HCT116 (cell line): ENCODE measurements at regions not wholly inside any gene's neighbourhood (a gene's known extent, or its start where the extent isn't known, plus 50 kb on each side); places are given as distances from the start of the nearest gene placed in this dataset.

Experiments
- ATAC-seq: fragments of 200-7000 bp; cut with Tn5 transposase; 2 replicates; pipeline ENCODE4 v1.9.1; 2020; ENCODE audit warnings: mild to moderate bottlenecking, moderate library complexity
- BruUV-seq: library from RNA; stranded (reverse); fragments of 400-500 nt; replicated peaks from 2 replicates; lab custom pipeline; 2021; lab: Mats Ljungman, UMichigan
- CTCF ChIA-PET: fragments of 300-600 bp; sonication (Branson Sonifier 250); formaldehyde crosslinking; loops from one replicate; lab custom pipeline; 2021; ENCODE audit warnings: antibody characterized with exemption; lab: Charles Lee
- POLR2A ChIA-PET: fragments of 300-600, 350-600 bp; sonication (Branson Sonifier 250); formaldehyde crosslinking; loops from one replicate; lab custom pipeline; 2021; ENCODE audit warnings: antibody characterized with exemption; lab: Charles Lee
- RAD21 ChIA-PET, 2 experiments: fragments of 300-600 bp; sonication (Branson Sonifier 250); formaldehyde crosslinking; loops; one replicate each; lab custom pipeline; 2023; ENCODE audit warnings: low total read pairs in 2 of 2; ENCODE audit not compliant: uncharacterized antibody in 2 of 2, unreplicated experiment in 2 of 2, low non-redundant PET in 1 of 2; lab: Charles Lee
- DNase-seq: peaks from one replicate; pipeline ENCODE4 v3.0.0-alpha.2; 2010; ENCODE audit warnings: low read depth, low spot score
- H2AFZ ChIP-seq: fragments of 200-600 bp; shearing (Covaris generic), sonication (generic); 2 replicates; pipeline ENCODE4 v1.6.1; 2017; ENCODE audit warnings: low read depth, mixed run types, mixed read lengths, antibody characterized with exemption, low read length; ENCODE audit not compliant: poor library complexity, severe bottlenecking
- H3K27ac ChIP-seq: 2 replicates; pipeline ENCODE4 v1.5.1; 2012; ENCODE audit warnings: low read depth, low read length
- H3K27me3 ChIP-seq: fragments of 200-600 bp; sonication (generic); 2 replicates; pipeline ENCODE4 v1.6.1; 2016; ENCODE audit warnings: mixed run types, low read length, mixed read lengths; ENCODE audit not compliant: insufficient read depth
- H3K36me3 ChIP-seq, 2 experiments: fragments of 200-500 bp in 1 of 2; fragments of 200-600 bp in 1 of 2; sonication (Bioruptor generic) in 1 of 2; sonication (generic) in 1 of 2; 2 replicates each; pipeline versions ENCODE4 v1.5.1 to v1.6.1; 2014 to 2016; ENCODE audit warnings: low read length in 2 of 2, inconsistent platforms in 1 of 2, mixed read lengths in 1 of 2, mixed run types in 1 of 2; ENCODE audit not compliant: insufficient read depth in 2 of 2, control insufficient read depth in 1 of 2
- H3K4me1 ChIP-seq, 2 experiments: fragments of 200-600 bp in 1 of 2; sonication (generic) in 1 of 2; 2 replicates each; pipeline versions ENCODE4 v1.5.1 to v1.6.1; 2012 to 2017; ENCODE audit warnings: low read length in 2 of 2, inconsistent platforms in 1 of 2, mild to moderate bottlenecking in 1 of 2, mixed read lengths in 1 of 2, mixed run types in 1 of 2, moderate library complexity in 1 of 2; ENCODE audit not compliant: insufficient read depth in 2 of 2, control insufficient read depth in 1 of 2
- H3K4me2 ChIP-seq: fragments of 200-600 bp; sonication (generic); 2 replicates; pipeline ENCODE4 v1.6.1; 2017; ENCODE audit warnings: mixed run types, low read length, mixed read lengths
- H3K4me3 ChIP-seq, 2 experiments: fragments of 200-600 bp in 1 of 2; sonication (generic) in 1 of 2; replicated peaks in 1 of 2; 2 replicates each; pipeline ENCODE4 v1.5.1; 2011 to 2016; ENCODE audit warnings: low read length in 2 of 2, control low read depth in 1 of 2, low read depth in 1 of 2, mild to moderate bottlenecking in 1 of 2, mixed read lengths in 1 of 2, mixed run types in 1 of 2
- H3K79me2 ChIP-seq: fragments of 200-600 bp; sonication (generic); 2 replicates; pipeline ENCODE4 v1.6.1; 2017; ENCODE audit warnings: mild to moderate bottlenecking, mixed run types, low read length, moderate library complexity, mixed read lengths; ENCODE audit not compliant: insufficient read depth
- H3K9ac ChIP-seq: fragments of 200-600 bp; sonication (generic); 2 replicates; pipeline ENCODE4 v1.6.1; 2016; ENCODE audit warnings: low read length, mixed read lengths
- H3K9me2 ChIP-seq: fragments of 200-600 bp; sonication (generic), shearing (Covaris generic); 2 replicates; pipeline ENCODE4 v1.6.1; 2017; ENCODE audit warnings: mixed run types, mild to moderate bottlenecking, moderate library complexity; ENCODE audit not compliant: insufficient read depth
- H3K9me3 ChIP-seq, 2 experiments: fragments of 200-500 bp in 1 of 2; fragments of 200-600 bp in 1 of 2; sonication (Bioruptor generic) in 1 of 2; sonication (generic) in 1 of 2; 2 replicates each; pipeline ENCODE4 v1.6.1; 2014 to 2017; ENCODE audit warnings: low read length in 2 of 2, mixed read lengths in 2 of 2, inconsistent platforms in 1 of 2, low read depth in 1 of 2, mild to moderate bottlenecking in 1 of 2, mixed run types in 1 of 2, moderate library complexity in 1 of 2; ENCODE audit not compliant: control insufficient read depth in 1 of 2, insufficient read depth in 1 of 2
- H4K20me1 ChIP-seq: fragments of 200-600 bp; sonication (generic), shearing (Covaris generic); 2 replicates; pipeline ENCODE4 v1.6.1; 2017; ENCODE audit warnings: mixed run types, mild to moderate bottlenecking, moderate library complexity; ENCODE audit not compliant: insufficient read depth
- ATF3 ChIP-seq: IDR thresholded peaks from 2 replicates; pipeline ENCODE4 v1.6.1; 2012
- CBX3 ChIP-seq: IDR thresholded peaks from 2 replicates; pipeline ENCODE4 v1.6.1; 2012; ENCODE audit warnings: low read depth
- ELF1 ChIP-seq: IDR thresholded peaks from 2 replicates; pipeline ENCODE4 v1.6.1; 2012; ENCODE audit warnings: low read depth, borderline replicate concordance
- EZH2 ChIP-seq: fragments of 200-600 bp; sonication (generic); IDR thresholded peaks from 2 replicates; pipeline ENCODE4 v1.6.1; 2017; ENCODE audit warnings: antibody characterized with exemption, mixed run types
- EZH2phosphoT487 ChIP-seq: fragments of 200-600 bp; IDR thresholded peaks from 2 replicates; pipeline ENCODE4 v1.6.1; 2018; ENCODE audit warnings: antibody characterized with exemption, borderline replicate concordance
- JUND ChIP-seq: IDR thresholded peaks from 2 replicates; pipeline ENCODE4 v1.6.1; 2012
- MAX ChIP-seq: IDR thresholded peaks from 2 replicates; pipeline ENCODE4 v1.6.1; 2012
- RAD21 ChIP-seq: IDR thresholded peaks from 2 replicates; pipeline ENCODE4 v1.6.1; 2012; ENCODE audit warnings: low read depth, mild to moderate bottlenecking
- REST ChIP-seq: IDR thresholded peaks from 2 replicates; pipeline ENCODE4 v1.6.1; 2012; ENCODE audit warnings: low read depth
- SP1 ChIP-seq: IDR thresholded peaks from 2 replicates; pipeline ENCODE4 v1.6.1; 2012; ENCODE audit warnings: low read depth
- SRF ChIP-seq: IDR thresholded peaks from 2 replicates; pipeline ENCODE4 v1.6.1; 2012; ENCODE audit warnings: low read depth
- TCF7L2 ChIP-seq: IDR thresholded peaks from 2 replicates; pipeline ENCODE4 v1.7.0; 2011; ENCODE audit warnings: borderline replicate concordance, inconsistent platforms; ENCODE audit not compliant: insufficient read depth, insufficient read length; ENCODE audit errors: extremely low read depth
- ZBTB33 ChIP-seq: IDR thresholded peaks from 2 replicates; pipeline ENCODE4 v1.6.1; 2011; ENCODE audit warnings: mild to moderate bottlenecking, low read length, moderate library complexity; ENCODE audit not compliant: insufficient replicate concordance; ENCODE audit errors: extremely low read depth
- ZFX ChIP-seq: fragments of 450-650 bp; IDR thresholded peaks from 2 replicates; pipeline ENCODE4 v1.6.1; 2017
- ZNF274 ChIP-seq: fragments of 200-500 bp; sonication (Bioruptor generic); IDR thresholded peaks from 2 replicates; pipeline ENCODE4 v1.6.1; 2014; ENCODE audit warnings: mild to moderate bottlenecking, low read depth, low read length, inconsistent platforms
- intact Hi-C: fragments of 100-400 bp; cut with micrococcal nuclease; formaldehyde crosslinking; loops from 2 replicates; pipeline ENCODE4 v1.10.0; 2022

GRCh38 chr7:113768387-113768786, 150.4 kb downstream of the PPP1R3A start:
- Histone ChIP-seq H3K9me3 (no peaks in the 10 kb centered on the region), H3K27ac (no peak overlapping the region), H2AFZ (peak overlapping the region; percentile 2), H4K20me1 (no peaks in the 10 kb centered on the region), H3K79me2 (no peaks in the 10 kb centered on the region), H3K4me2 (no peak overlapping the region), H3K36me3 (no peaks in the 10 kb centered on the region), H3K9ac (no peak overlapping the region), H3K4me1 (no peaks in the 10 kb centered on the region), H3K4me3 (no peak overlapping the region), H3K27me3 (no peaks in the 10 kb centered on the region), H3K9me2 (no peaks in the 10 kb centered on the region; the same call in 1 of the 2 replicates)
- no peak for TF ChIP-seq SRF
- TF ChIP-seq ELF1: no peak
- TF ChIP-seq ATF3: no peak
- TF ChIP-seq ZFX: no peak
- no peak for TF ChIP-seq RAD21
- no peak for TF ChIP-seq EZH2phosphoT487
- BruUV-seq: no TSS peak
- intact Hi-C loops: no loop called here
- ATAC-seq: no peak
- ChIA-PET RAD21 (no interaction called here), POLR2A (no interaction called here), CTCF (no interaction called here)
- DNase-seq: no peak

GRCh38 chr7:113764401-113765035, 154.3 kb downstream of the PPP1R3A start:
- H3K9ac ChIP-seq: no peak overlapping the region
- no peaks in the 10 kb centered on the region; the same call in 1 of the 2 replicates for H3K9me2 ChIP-seq
- no peak overlapping the region for H3K27ac ChIP-seq
- CTCF ChIA-PET: no interaction called here
- no peaks in the 10 kb centered on the region for H4K20me1 ChIP-seq
- no peaks in the 10 kb centered on the region for H3K27me3 ChIP-seq
- intact Hi-C loops: no loop called here
- no peak for ATAC-seq
- BruUV-seq: no TSS peak
- H3K36me3 ChIP-seq: no peaks in the 10 kb centered on the region
- H3K79me2 ChIP-seq: no peaks in the 10 kb centered on the region
- RAD21 ChIA-PET: no interaction called here
- H3K4me2 ChIP-seq: no peak overlapping the region
- no peaks in the 10 kb centered on the region for H3K9me3 ChIP-seq
- no peak overlapping the region for H3K4me3 ChIP-seq
- no peaks in the 10 kb centered on the region for H3K4me1 ChIP-seq
- H2AFZ ChIP-seq: no peak overlapping the region
- DNase-seq: no peak
- POLR2A ChIA-PET: no interaction called here
- TF ChIP-seq SRF (no peak), ZNF274 (no peak), JUND (no peak), REST (no peak), EZH2 (no peak), SP1 (no peak), TCF7L2 (no peak), CBX3 (no peak), ZBTB33 (no peak), ELF1 (no peak), MAX (no peak)
